Liver (tissue), 7 donors: ENCODE measurements at regions not wholly inside any gene's neighbourhood (a gene's known extent, or its start where the extent isn't known, plus 50 kb on each side); places are given as distances from the start of the nearest gene placed in this dataset.

Source experiments
- DNase-seq: peaks from one replicate; pipeline ENCODE4 v3.0.0-alpha.2; 2017; ENCODE audit warnings: low spot score
- H3K27ac ChIP-seq, 2 donors: one replicate each; pipeline ENCODE4 v1.7.0; 2013; ENCODE audit warnings: inconsistent platforms in 2 of 2, low read length in 2 of 2, control low read depth in 1 of 2, low read depth in 1 of 2, mild to moderate bottlenecking in 1 of 2
- H3K27me3 ChIP-seq, 4 donors: one replicate each; pipeline versions ENCODE4 v1.6.1 to v1.7.0; 2013; ENCODE audit warnings: low read length in 3 of 4, inconsistent platforms in 1 of 4, mild to moderate bottlenecking in 1 of 4, moderate library complexity in 1 of 4; ENCODE audit not compliant: control insufficient read depth in 4 of 4, insufficient read depth in 4 of 4
- H3K36me3 ChIP-seq, 4 donors: one replicate each; pipeline versions ENCODE4 v1.6.1 to v1.7.0; 2013; ENCODE audit warnings: low read length in 3 of 4, mild to moderate bottlenecking in 3 of 4, low read depth in 1 of 4, moderate library complexity in 1 of 4; ENCODE audit not compliant: control insufficient read depth in 4 of 4, insufficient read depth in 3 of 4
- H3K4me1 ChIP-seq, 4 donors: one replicate each; pipeline versions ENCODE4 v1.6.1 to v1.7.0; 2013; ENCODE audit warnings: low read length in 3 of 4, mild to moderate bottlenecking in 3 of 4, moderate library complexity in 1 of 4; ENCODE audit not compliant: control insufficient read depth in 4 of 4, insufficient read depth in 4 of 4
- H3K4me3 ChIP-seq, 3 donors: one replicate each; pipeline versions ENCODE4 v1.6.1 to v1.7.0; 2013; ENCODE audit warnings: low read length in 3 of 3, control low read depth in 1 of 3, low read depth in 1 of 3, mild to moderate bottlenecking in 1 of 3
- H3K9ac ChIP-seq, 2 donors: one replicate each; pipeline ENCODE4 v1.7.0; 2013; ENCODE audit warnings: low read length in 2 of 2, mild to moderate bottlenecking in 2 of 2, moderate library complexity in 2 of 2, control low read depth in 1 of 2, low read depth in 1 of 2
- H3K9me3 ChIP-seq, 4 donors: one replicate each; pipeline versions ENCODE4 v1.6.1 to v1.7.0; 2013; ENCODE audit warnings: low read length in 3 of 4; ENCODE audit not compliant: control insufficient read depth in 4 of 4
- ATF3 ChIP-seq: IDR thresholded peaks from 2 replicates; pipeline ENCODE4 v1.6.1; 2016; ENCODE audit warnings: antibody characterized with exemption
- EGR1 ChIP-seq, 2 donors: IDR thresholded peaks; 2 replicates each; pipeline ENCODE4 v1.6.1; 2016 to 2018; ENCODE audit warnings: antibody characterized with exemption in 2 of 2, low read depth in 2 of 2
- FOXA2 ChIP-seq: IDR thresholded peaks from 2 replicates; pipeline ENCODE4 v1.6.1; 2016; ENCODE audit warnings: antibody characterized with exemption
- GABPA ChIP-seq, 2 donors: IDR thresholded peaks in 1 of 2; conservative IDR thresholded peaks in 1 of 2; 2 replicates each; pipeline ENCODE4 v1.6.1; 2016; ENCODE audit warnings: antibody characterized with exemption in 2 of 2, mild to moderate bottlenecking in 1 of 2, moderate library complexity in 1 of 2
- HNF4A ChIP-seq, 2 donors: conservative IDR thresholded peaks; 2 replicates each; pipeline ENCODE4 v1.6.1; 2016; ENCODE audit warnings: antibody characterized with exemption in 2 of 2, mild to moderate bottlenecking in 2 of 2
- HNF4G ChIP-seq: IDR thresholded peaks from 2 replicates; pipeline ENCODE4 v1.6.1; 2016; ENCODE audit warnings: antibody characterized with exemption
- JUND ChIP-seq, 2 donors: IDR thresholded peaks; 2 replicates each; pipeline ENCODE4 v1.6.1; 2016; ENCODE audit warnings: antibody characterized with exemption in 2 of 2
- MAX ChIP-seq: IDR thresholded peaks from 2 replicates; pipeline ENCODE4 v1.6.1; 2016; ENCODE audit warnings: antibody characterized with exemption
- NR2F2 ChIP-seq: IDR thresholded peaks from 2 replicates; pipeline ENCODE4 v1.6.1; 2016; ENCODE audit warnings: antibody characterized with exemption
- RAD21 ChIP-seq, 2 donors: IDR thresholded peaks; 2 replicates each; pipeline ENCODE4 v1.6.1; 2016; ENCODE audit warnings: antibody characterized with exemption in 2 of 2, mild to moderate bottlenecking in 2 of 2
- REST ChIP-seq: IDR thresholded peaks from 2 replicates; pipeline ENCODE4 v1.6.1; 2016; ENCODE audit warnings: antibody characterized with exemption, mild to moderate bottlenecking
- SP1 ChIP-seq: IDR thresholded peaks from 2 replicates; pipeline ENCODE4 v1.6.1; 2018; ENCODE audit warnings: antibody characterized with exemption, mild to moderate bottlenecking
- YY1 ChIP-seq: IDR thresholded peaks from 2 replicates; pipeline ENCODE4 v1.6.1; 2016; ENCODE audit warnings: antibody characterized with exemption, mild to moderate bottlenecking
- WGBS: extraction: QIAGEN DNeasy Blood & Tissue Kit; methylation state at CpG from one replicate; pipeline ENCODE4 v1.1.7; 2013; 5-methylcytosine and 5-hydroxymethylcytosine counted together
- donor health status: healthy.
- donor health status: healthy.
- donor health status: healthy.
- donor health status: healthy.

- no peaks in the 10 kb centered on the region for H3K27me3 ChIP-seq
- H3K9ac ChIP-seq: no peak overlapping the region
- H3K4me1 ChIP-seq: no peaks in the 10 kb centered on the region
- DNase-seq: no peak
- WGBS: 86% methylated on average over 1 of the region's 1 CpG
- no peak overlapping the region for H3K27ac ChIP-seq
- no peaks in the 10 kb centered on the region for H3K36me3 ChIP-seq
- no peaks in the 10 kb centered on the region for H3K9me3 ChIP-seq
- no peak overlapping the region for H3K4me3 ChIP-seq
- TF ChIP-seq MAX (no peak), SP1 (no peak), FOXA2 (no peak), NR2F2 (no peak), ATF3 (no peak)
Observed at GRCh38 chr2:188676010-188676400, 298.2 kb upstream of the COL3A1 start.

GRCh38 chr2:188677142-188677541, 297.0 kb upstream of the COL3A1 start:
- H3K9me3 ChIP-seq: no peaks in the 10 kb centered on the region
- no peaks in the 10 kb centered on the region for H3K27me3 ChIP-seq
- TF ChIP-seq RAD21 (IDR thresholded peaks at IDR 0.05) (no peak), JUND (IDR thresholded peaks at IDR 0.05) (no peak), REST (no peak), HNF4G (no peak), NR2F2 (no peak), GABPA (IDR thresholded peaks at IDR 0.05 in 1 of 2, conservative IDR thresholded peaks at IDR 0.05 in 1 of 2) (no peak)

GRCh38 chr2:188678882-188679281, 295.3 kb upstream of the COL3A1 start:
- WGBS: 52% methylated on average over 2 of the region's 2 CpGs
- H3K4me3 ChIP-seq: no peak overlapping the region

More at GRCh38 chr2:188677142-188677541, 297.0 kb upstream of the COL3A1 start:
- Histone ChIP-seq H3K27ac (no peak overlapping the region), H3K4me3 (no peak overlapping the region), H3K4me1 (no peaks in the 10 kb centered on the region), H3K9ac (no peak overlapping the region), H3K36me3 (no peaks in the 10 kb centered on the region)
- DNase-seq: no peak

More at GRCh38 chr2:188678882-188679281, 295.3 kb upstream of the COL3A1 start:
- no peaks in the 10 kb centered on the region for H3K36me3 ChIP-seq
- H3K27me3 ChIP-seq: no peaks in the 10 kb centered on the region
- no peak for DNase-seq
- no peak for TF ChIP-seq REST
- no peak for TF ChIP-seq HNF4A (conservative IDR thresholded peaks at IDR 0.05)
- TF ChIP-seq NR2F2: no peak
- TF ChIP-seq EGR1 (IDR thresholded peaks at IDR 0.05; ENCODE audit: low read depth in 2 of 2): no peak
- TF ChIP-seq ATF3: no peak
- TF ChIP-seq YY1: no peak
- no peak overlapping the region for H3K27ac ChIP-seq
- H3K4me1 ChIP-seq: no peaks in the 10 kb centered on the region
- no peak overlapping the region for H3K9ac ChIP-seq
- no peaks in the 10 kb centered on the region for H3K9me3 ChIP-seq
